Endothelial cell of umbilical vein (primary cell): ENCODE measurements at regions not wholly inside any gene's neighbourhood (a gene's known extent, or its start where the extent isn't known, plus 50 kb on each side); places are given as distances from the start of the nearest gene placed in this dataset.

Source experiments
- BruUV-seq: library from RNA; stranded (reverse); fragments of 400-500 nt; replicated peaks from 2 replicates; lab custom pipeline; 2021; lab: Mats Ljungman, UMichigan
- CTCF ChIA-PET: fragments of 300-600, 350-600 bp; sonication (Branson Sonifier 250); formaldehyde crosslinking; loops from one replicate; lab custom pipeline; 2021; ENCODE audit warnings: antibody characterized with exemption, inconsistent platforms; lab: Charles Lee
- POLR2A ChIA-PET: fragments of 300-600, 350-600 bp; sonication (Branson Sonifier 250); formaldehyde crosslinking; loops from one replicate; lab custom pipeline; 2021; ENCODE audit warnings: antibody characterized with exemption, inconsistent platforms; lab: Charles Lee
- DNase-seq: peaks from one replicate; pipeline ENCODE4 v3.0.0-alpha.2; 2011; ENCODE audit warnings: low read depth, low spot score
- FAIRE-seq: peaks from 2 replicates; lab custom pipeline; 2011; peaks lifted over from hg19 to GRCh38; lab: Jason Lieb, UNC
- H2AFZ ChIP-seq: 2 replicates; pipeline ENCODE4 v1.6.0; 2012; ENCODE audit warnings: low read depth, low read length, control low read depth, inconsistent platforms
- H3K27ac ChIP-seq: 2 replicates; pipeline ENCODE4 v1.5.1; 2011; ENCODE audit warnings: low read depth, mild to moderate bottlenecking, control low read depth, low read length, moderate library complexity; ENCODE audit not compliant: insufficient read depth
- H3K27me3 ChIP-seq, 2 experiments: 2 replicates each; pipeline versions ENCODE4 v1.6.0 to v1.6.1; 2011; ENCODE audit warnings: low read length in 2 of 2, mixed read lengths in 1 of 2; ENCODE audit not compliant: control insufficient read depth in 2 of 2, insufficient read depth in 2 of 2
- H3K36me3 ChIP-seq, 2 experiments: 2 replicates in 1 of 2; 3 replicates in 1 of 2; pipeline ENCODE4 v1.5.1; 2011; ENCODE audit warnings: low read length in 2 of 2, mild to moderate bottlenecking in 1 of 2, moderate library complexity in 1 of 2; ENCODE audit not compliant: control insufficient read depth in 2 of 2, insufficient read depth in 2 of 2; ENCODE audit errors: extremely low read depth in 1 of 2
- H3K4me1 ChIP-seq: 3 replicates; pipeline ENCODE4 v1.5.1; 2011; ENCODE audit warnings: mild to moderate bottlenecking, low read length; ENCODE audit not compliant: control insufficient read depth, insufficient read depth; ENCODE audit errors: extremely low read depth
- H3K4me2 ChIP-seq: 2 replicates; pipeline ENCODE4 v1.6.1; 2011; ENCODE audit warnings: low read length, control low read depth, mixed read lengths; ENCODE audit not compliant: insufficient read depth
- H3K4me3 ChIP-seq, 3 experiments: fragments of 200-600 bp in 1 of 3; sonication (generic), shearing (Covaris generic) in 1 of 3; replicated peaks in 1 of 3; 2 replicates each; pipeline ENCODE4 v1.5.1; 2011 to 2016; ENCODE audit warnings: control low read depth in 3 of 3, low read length in 3 of 3, mild to moderate bottlenecking in 2 of 3, inconsistent platforms in 1 of 3, low read depth in 1 of 3, moderate library complexity in 1 of 3; ENCODE audit not compliant: insufficient read depth in 1 of 3
- H3K79me2 ChIP-seq: 2 replicates; pipeline ENCODE4 v1.6.0; 2012; ENCODE audit warnings: low read length, inconsistent platforms; ENCODE audit not compliant: control insufficient read depth, insufficient read depth
- H3K9ac ChIP-seq: replicated peaks from 2 replicates; pipeline ENCODE3; 2011; ENCODE audit warnings: low read length, control low read depth; ENCODE audit not compliant: insufficient read depth; ENCODE audit errors: extremely low read depth
- H3K9me1 ChIP-seq: replicated peaks from 3 replicates; pipeline ENCODE4 v1.6.0; 2011; ENCODE audit warnings: mild to moderate bottlenecking, low read length; ENCODE audit not compliant: control insufficient read depth, insufficient read depth; ENCODE audit errors: extremely low read depth
- H3K9me3 ChIP-seq: replicated peaks from 2 replicates; pipeline ENCODE4 v1.5.1; 2012; ENCODE audit warnings: low read length, inconsistent platforms; ENCODE audit not compliant: control insufficient read depth, insufficient read depth
- H4K20me1 ChIP-seq: replicated peaks from 2 replicates; pipeline ENCODE3; 2011; ENCODE audit warnings: mild to moderate bottlenecking, low read length; ENCODE audit not compliant: control insufficient read depth, insufficient read depth; ENCODE audit errors: extremely low read depth
- CTCF ChIP-seq, 2 donors: IDR thresholded peaks; 1 replicate in 1 of 2; 2 replicates in 1 of 2; pipeline ENCODE4 v1.5.1; 2011; ENCODE audit warnings: low read length in 2 of 2, mild to moderate bottlenecking in 2 of 2, moderate library complexity in 2 of 2, control low read depth in 1 of 2, inconsistent platforms in 1 of 2, low read depth in 1 of 2; ENCODE audit not compliant: insufficient read depth in 1 of 2; ENCODE audit errors: extremely low read depth in 1 of 2
- EZH2 ChIP-seq: IDR thresholded peaks from 2 replicates; pipeline ENCODE4 v1.6.1; 2012; ENCODE audit warnings: borderline replicate concordance, low read depth, mild to moderate bottlenecking, moderate library complexity, low read length, inconsistent platforms; ENCODE audit not compliant: severe bottlenecking
- FOS ChIP-seq: IDR thresholded peaks from 2 replicates; pipeline ENCODE4 v1.6.1; 2011; ENCODE audit warnings: mild to moderate bottlenecking, low read length, moderate library complexity, borderline replicate concordance; ENCODE audit not compliant: insufficient read depth
- GATA2 ChIP-seq: IDR thresholded peaks from 2 replicates; pipeline ENCODE4 v1.7.0; 2011; ENCODE audit warnings: low read depth, mild to moderate bottlenecking, moderate library complexity, mixed read lengths, low read length; ENCODE audit not compliant: insufficient read length, insufficient read depth
- JUN ChIP-seq: IDR thresholded peaks from 2 replicates; pipeline ENCODE4 v1.6.1; 2011; ENCODE audit warnings: borderline replicate concordance, low read depth; ENCODE audit not compliant: insufficient read length, insufficient read depth
- MAX ChIP-seq: IDR thresholded peaks from 2 replicates; pipeline ENCODE4 v1.6.1; 2011; ENCODE audit not compliant: insufficient read depth, insufficient read length
- MYC ChIP-seq: IDR thresholded peaks from one replicate; pipeline ENCODE4 v1.6.1; 2011; ENCODE audit warnings: mild to moderate bottlenecking, low read depth, low read length
- POLR2A ChIP-seq: IDR thresholded peaks from 2 replicates; pipeline ENCODE4 v1.6.1; 2012; ENCODE audit warnings: low read depth, mild to moderate bottlenecking, control low read depth, low read length
- POLR2AphosphoS5 ChIP-seq: IDR thresholded peaks from 2 replicates; pipeline ENCODE4 v1.6.1; 2012; ENCODE audit warnings: low read depth, mild to moderate bottlenecking, control low read depth, low read length, moderate library complexity; ENCODE audit not compliant: insufficient read depth
- dilution Hi-C: fragments of 300-500 bp; cut with MboI; formaldehyde crosslinking; loops from one replicate; pipeline ENCODE4 v1.15.0; 2019; ENCODE audit warnings: low sequenced_read_pairs; ENCODE audit not compliant: extremely low pct_ligation_motif_present
- intact Hi-C: fragments of 100-400 bp; cut with micrococcal nuclease; formaldehyde crosslinking; loops from one replicate; pipeline ENCODE4 v1.10.0; 2022

GRCh38 chr22:47600281-47600680 lies 837.8 kb downstream of the TBC1D22A start:
- ChIA-PET CTCF (no interaction called here), POLR2A (no interaction called here)
- DNase-seq (no peak), FAIRE-seq (no peak)
- dilution Hi-C loops (no loop called here), intact Hi-C loops (no loop called here)
- H3K36me3 ChIP-seq: no peaks in the 10 kb centered on the region
- no peaks in the 10 kb centered on the region for H3K27me3 ChIP-seq
- no peaks in the 10 kb centered on the region for H4K20me1 ChIP-seq
- no peak overlapping the region for H3K4me2 ChIP-seq
- no peak overlapping the region for H3K27ac ChIP-seq
- no peak overlapping the region for H3K4me3 ChIP-seq
- peaks cover 11% of the 10 kb centered on the region for H3K9me3 ChIP-seq
- no TSS peak for BruUV-seq
- TF ChIP-seq JUN: no peak
- no peak for TF ChIP-seq MAX
- TF ChIP-seq EZH2: no peak
- TF ChIP-seq POLR2AphosphoS5: no peak
- no peak for TF ChIP-seq POLR2A
- TF ChIP-seq FOS: no peak
- TF ChIP-seq GATA2: no peak
- no peak for TF ChIP-seq CTCF (IDR thresholded peaks at IDR 0.05; ENCODE audit: extremely low read depth in 1 of 2, insufficient read depth in 1 of 2, low read depth in 1 of 2, low read length in 2 of 2)
- no peak for TF ChIP-seq MYC
- no peaks in the 10 kb centered on the region for H3K79me2 ChIP-seq
- H3K9me1 ChIP-seq: no peaks in the 10 kb centered on the region
- no peak overlapping the region for H3K9ac ChIP-seq
- H3K4me1 ChIP-seq: no peaks in the 10 kb centered on the region
- no peak overlapping the region for H2AFZ ChIP-seq
